ENCODE measurements at regions not wholly inside any gene's neighbourhood (a gene's known extent, or its start where the extent isn't known, plus 50 kb on each side); places are given as distances from the start of the nearest gene placed in this dataset.

- in situ Hi-C loops (cut with MboI; ENCODE audit: low sequenced_read_pairs, unreplicated experiment): no loop called here
- no peak for TF ChIP-seq CTCF (IDR thresholded peaks at IDR 0.05; ENCODE audit: borderline replicate concordance, control extremely low read depth, extremely low read depth, insufficient read depth, missing control alignments)
- no peak for DNase-seq (ENCODE audit: low spot score)
Observed at GRCh38 chr11:45052361-45052760, 94.1 kb upstream of the PRDM11 start.

GRCh38 chr11:45053736-45054446 lies 92.5 kb upstream of the PRDM11 start:
- in situ Hi-C loops (cut with MboI; ENCODE audit: low sequenced_read_pairs, unreplicated experiment): no loop called here
- TF ChIP-seq CTCF (IDR thresholded peaks at IDR 0.05; ENCODE audit: borderline replicate concordance, control extremely low read depth, extremely low read depth, insufficient read depth, missing control alignments): no peak
- no peak for DNase-seq (ENCODE audit: low spot score)

GRCh38 chr11:45054956-45055355 lies 91.5 kb upstream of the PRDM11 start:
- in situ Hi-C loops (cut with MboI; ENCODE audit: low sequenced_read_pairs, unreplicated experiment): no loop called here
- DNase-seq (ENCODE audit: low spot score): no peak
- TF ChIP-seq CTCF (IDR thresholded peaks at IDR 0.05; ENCODE audit: borderline replicate concordance, control extremely low read depth, extremely low read depth, insufficient read depth, missing control alignments): no peak

- DNase-seq (ENCODE audit: low spot score): no peak
- in situ Hi-C loops (cut with MboI; ENCODE audit: low sequenced_read_pairs, unreplicated experiment): no loop called here
- no peak for TF ChIP-seq CTCF (IDR thresholded peaks at IDR 0.05; ENCODE audit: borderline replicate concordance, control extremely low read depth, extremely low read depth, insufficient read depth, missing control alignments)
Observed at GRCh38 chr11:45056529-45056928, 89.9 kb upstream of the PRDM11 start.

- DNase-seq (ENCODE audit: low spot score): no peak
- no peak for TF ChIP-seq CTCF (IDR thresholded peaks at IDR 0.05; ENCODE audit: borderline replicate concordance, control extremely low read depth, extremely low read depth, insufficient read depth, missing control alignments)
- in situ Hi-C loops (cut with MboI; ENCODE audit: low sequenced_read_pairs, unreplicated experiment): no loop called here
Observed at GRCh38 chr11:45057938-45058646, 88.3 kb upstream of the PRDM11 start.

- in situ Hi-C loops (cut with MboI; ENCODE audit: low sequenced_read_pairs, unreplicated experiment): no loop called here
- no peak for TF ChIP-seq CTCF (IDR thresholded peaks at IDR 0.05; ENCODE audit: borderline replicate concordance, control extremely low read depth, extremely low read depth, insufficient read depth, missing control alignments)
- no peak for DNase-seq (ENCODE audit: low spot score)
Observed at GRCh38 chr11:45058647-45058950, 87.8 kb upstream of the PRDM11 start.

Measured in GM13976 (cell line).